Choroid plexus epithelial cell (primary cell): ENCODE measurements at regions not wholly inside any gene's neighbourhood (a gene's known extent, or its start where the extent isn't known, plus 50 kb on each side); places are given as distances from the start of the nearest gene placed in this dataset.
"Not testable (repeated sequence)": the region's sequence is repeated elsewhere in the genome, so short reads cannot be mapped to it uniquely, and the experiment has no call there.

Source experiments
- DNase-seq: peaks from one replicate; pipeline ENCODE4 v3.0.0-alpha.2; 2010; ENCODE audit warnings: low read depth
- H3K4me3 ChIP-seq: 2 replicates; pipeline ENCODE4 v1.5.1; 2011; ENCODE audit warnings: low read depth, mild to moderate bottlenecking, control low read depth, low read length, moderate library complexity
- TF ChIP-seq, protein P1 (sequence below): conservative IDR thresholded peaks from 2 replicates; pipeline ENCODE4 v1.5.1; 2011; ENCODE audit warnings: low read depth, mild to moderate bottlenecking, control low read depth, inconsistent platforms, low read length, moderate library complexity

DNA sequence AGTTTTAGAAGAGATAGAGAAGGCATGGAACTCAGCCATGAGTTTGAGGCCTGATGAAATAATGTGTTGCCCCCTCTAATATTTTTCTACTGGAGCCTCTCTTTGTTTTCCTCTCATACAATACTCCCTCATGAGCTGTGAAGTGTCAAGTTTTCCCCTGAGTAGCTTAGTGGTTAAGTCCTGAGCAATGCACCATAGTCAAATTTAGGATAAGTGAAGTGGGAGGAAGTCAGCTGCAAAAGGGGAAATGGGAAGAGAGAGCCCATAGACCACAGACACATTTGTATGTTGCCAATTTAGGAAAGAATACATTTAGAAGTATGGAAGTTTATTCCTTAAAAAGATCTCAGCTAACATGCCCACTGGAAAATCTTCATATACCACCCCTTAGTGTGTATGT is 171.5 kb upstream of the NREP start:
- no peak overlapping the region for H3K4me3 ChIP-seq
- DNase-seq = no peak
- TF ChIP-seq, protein P1, sequence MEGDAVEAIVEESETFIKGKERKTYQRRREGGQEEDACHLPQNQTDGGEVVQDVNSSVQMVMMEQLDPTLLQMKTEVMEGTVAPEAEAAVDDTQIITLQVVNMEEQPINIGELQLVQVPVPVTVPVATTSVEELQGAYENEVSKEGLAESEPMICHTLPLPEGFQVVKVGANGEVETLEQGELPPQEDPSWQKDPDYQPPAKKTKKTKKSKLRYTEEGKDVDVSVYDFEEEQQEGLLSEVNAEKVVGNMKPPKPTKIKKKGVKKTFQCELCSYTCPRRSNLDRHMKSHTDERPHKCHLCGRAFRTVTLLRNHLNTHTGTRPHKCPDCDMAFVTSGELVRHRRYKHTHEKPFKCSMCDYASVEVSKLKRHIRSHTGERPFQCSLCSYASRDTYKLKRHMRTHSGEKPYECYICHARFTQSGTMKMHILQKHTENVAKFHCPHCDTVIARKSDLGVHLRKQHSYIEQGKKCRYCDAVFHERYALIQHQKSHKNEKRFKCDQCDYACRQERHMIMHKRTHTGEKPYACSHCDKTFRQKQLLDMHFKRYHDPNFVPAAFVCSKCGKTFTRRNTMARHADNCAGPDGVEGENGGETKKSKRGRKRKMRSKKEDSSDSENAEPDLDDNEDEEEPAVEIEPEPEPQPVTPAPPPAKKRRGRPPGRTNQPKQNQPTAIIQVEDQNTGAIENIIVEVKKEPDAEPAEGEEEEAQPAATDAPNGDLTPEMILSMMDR = no peak

DNA sequence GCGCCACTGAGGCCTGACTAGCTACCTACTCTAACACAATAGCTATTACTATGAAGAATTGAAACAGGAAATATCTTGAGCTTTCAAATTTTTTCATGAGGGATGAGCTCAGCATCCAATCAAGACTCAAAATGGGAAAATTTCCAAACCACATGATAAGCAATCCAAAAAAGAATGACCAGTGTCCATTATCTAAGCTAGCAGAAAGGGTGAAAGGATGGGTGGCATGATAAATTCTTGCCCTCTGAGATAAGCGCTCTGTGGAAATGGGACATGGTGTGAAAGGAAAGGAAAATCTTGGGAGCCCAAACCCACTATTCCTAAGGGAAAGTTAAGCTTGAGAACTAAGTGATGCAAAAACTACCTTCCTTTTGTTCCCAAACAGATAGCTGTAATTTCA is 170.2 kb upstream of the NREP start:
- no peak for DNase-seq
- TF ChIP-seq, protein P1 = no peak
- H3K4me3 ChIP-seq = no peak overlapping the region

DNA sequence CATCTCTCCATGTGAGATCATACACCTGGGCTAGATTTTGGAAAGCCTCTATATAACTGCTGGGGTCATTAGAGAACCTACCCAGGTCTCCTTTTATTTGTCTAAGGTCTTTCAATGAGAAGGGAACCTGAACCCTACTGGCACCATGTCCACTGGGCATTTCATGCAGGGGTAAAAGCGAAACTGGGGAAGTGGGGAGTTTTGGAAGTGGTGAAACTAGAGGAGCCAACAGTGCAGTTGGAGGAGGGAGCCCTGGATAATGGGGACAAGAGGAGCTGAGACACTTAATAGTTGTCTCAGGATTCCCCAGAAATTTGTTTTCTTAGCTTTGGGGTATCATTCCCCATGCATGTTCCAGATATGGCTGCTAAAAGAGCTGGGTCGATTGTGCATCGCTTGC is 169.0 kb upstream of the NREP start:
- TF ChIP-seq, protein P1 = no peak
- no peak overlapping the region for H3K4me3 ChIP-seq
- no peak for DNase-seq

DNA sequence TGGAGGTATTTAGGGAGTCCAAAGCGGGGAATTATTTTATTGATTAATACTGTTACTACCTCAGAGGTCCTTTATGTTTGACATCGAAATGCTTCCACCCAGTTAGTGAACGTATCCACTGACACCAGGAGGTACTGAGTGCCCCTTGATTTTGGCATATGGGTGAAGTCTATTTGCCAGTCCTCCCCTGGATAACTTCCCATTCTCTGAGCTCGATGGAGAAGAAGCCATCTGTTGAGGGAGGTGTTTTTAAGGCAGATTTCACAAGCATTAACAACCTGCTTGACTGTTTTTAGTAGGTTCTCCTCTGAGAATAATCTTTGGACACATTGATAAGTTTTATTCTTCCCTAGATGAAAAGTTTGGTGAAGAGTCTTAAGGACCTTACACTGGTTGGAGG is 165.3 kb upstream of the NREP start:
- no peak for DNase-seq
- H3K4me3 ChIP-seq = no peak overlapping the region
- TF ChIP-seq, protein P1 = no peak

- not testable (repeated sequence) for DNase-seq, H3K4me3 ChIP-seq
Observed at GRCh38 chr5:111921691-111922090, 164.7 kb upstream of the NREP start.

- DNase-seq = no peak
- TF ChIP-seq, protein P1 = no peak
- no peak overlapping the region for H3K4me3 ChIP-seq
Observed at GRCh38 chr5:111914966-111915636, 158.1 kb upstream of the NREP start.

DNA sequence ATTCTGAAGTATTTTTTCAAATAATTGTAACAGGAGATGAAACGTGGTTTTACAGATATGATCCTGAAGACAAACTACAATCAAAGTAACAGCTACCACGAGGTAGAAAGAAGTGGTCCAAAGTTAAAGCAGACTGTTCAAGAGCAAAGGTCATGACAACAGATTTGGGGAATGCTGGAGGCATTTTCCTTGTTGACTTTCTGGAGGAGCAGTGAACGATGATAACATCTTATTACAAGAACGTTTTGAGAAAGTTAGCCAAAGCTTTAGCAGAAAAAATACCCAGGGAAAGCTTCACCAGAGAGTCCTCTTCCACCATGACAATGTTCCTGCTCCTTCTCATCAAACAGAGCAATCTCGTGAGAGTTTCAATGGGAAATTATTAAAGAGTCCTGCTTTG is 145.4 kb upstream of the NREP start:
- H3K4me3 ChIP-seq = no peak overlapping the region
- no peak for DNase-seq
- TF ChIP-seq, protein P1 = no peak
